Stomach (tissue), 4 donors: ENCODE measurements at regions not wholly inside any gene's neighbourhood (a gene's known extent, or its start where the extent isn't known, plus 50 kb on each side); places are given as distances from the start of the nearest gene placed in this dataset.

ENCODE experiments used
- EP300 ChIP-seq: sonication (generic); formaldehyde crosslinking; IDR thresholded peaks from one replicate; pipeline ENCODE4 v1.6.1; 2017; ENCODE audit warnings: antibody characterized with exemption
- POLR2A ChIP-seq, 4 donors: fragments of 450-650 bp; IDR thresholded peaks; one replicate each; pipeline ENCODE4 v1.6.1; 2016; ENCODE audit warnings: antibody characterized with exemption in 4 of 4, control low read depth in 2 of 4, mild to moderate bottlenecking in 1 of 4, moderate library complexity in 1 of 4
- TF ChIP-seq, protein P1 (sequence below), 7 experiments: fragments of 450-650 bp in 4 of 7; fragments of 200-600 bp in 3 of 7; sonication (generic) in 3 of 7; IDR thresholded peaks; one replicate each; pipeline ENCODE4 v1.5.1; 2016 to 2019; ENCODE audit warnings: antibody characterized with exemption in 7 of 7, control low read depth in 2 of 7, mild to moderate bottlenecking in 1 of 7

DNA sequence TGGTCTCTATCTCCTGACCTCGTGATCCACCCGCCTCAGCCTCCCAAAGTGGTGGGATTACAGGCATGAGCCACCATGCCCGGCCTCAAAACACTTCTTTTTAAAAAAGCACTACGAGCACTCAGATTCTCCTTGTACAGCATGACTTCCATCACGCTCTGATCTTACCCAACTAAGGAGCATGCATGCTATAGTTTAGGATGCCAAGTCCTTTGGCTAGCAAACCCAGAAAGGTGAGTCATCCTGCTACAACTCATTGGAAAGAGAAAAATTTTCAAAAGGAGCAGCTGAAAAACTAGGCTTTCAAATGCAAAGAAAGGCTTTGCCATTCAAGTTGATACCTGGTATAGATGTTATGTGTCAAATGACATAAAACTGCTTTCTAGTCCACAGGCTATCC lies 70.3 kb upstream of the PRICKLE2 start:
- TF ChIP-seq EP300 (no peak), POLR2A (IDR thresholded peaks at IDR 0.05) (no peak)
- TF ChIP-seq, protein P1, sequence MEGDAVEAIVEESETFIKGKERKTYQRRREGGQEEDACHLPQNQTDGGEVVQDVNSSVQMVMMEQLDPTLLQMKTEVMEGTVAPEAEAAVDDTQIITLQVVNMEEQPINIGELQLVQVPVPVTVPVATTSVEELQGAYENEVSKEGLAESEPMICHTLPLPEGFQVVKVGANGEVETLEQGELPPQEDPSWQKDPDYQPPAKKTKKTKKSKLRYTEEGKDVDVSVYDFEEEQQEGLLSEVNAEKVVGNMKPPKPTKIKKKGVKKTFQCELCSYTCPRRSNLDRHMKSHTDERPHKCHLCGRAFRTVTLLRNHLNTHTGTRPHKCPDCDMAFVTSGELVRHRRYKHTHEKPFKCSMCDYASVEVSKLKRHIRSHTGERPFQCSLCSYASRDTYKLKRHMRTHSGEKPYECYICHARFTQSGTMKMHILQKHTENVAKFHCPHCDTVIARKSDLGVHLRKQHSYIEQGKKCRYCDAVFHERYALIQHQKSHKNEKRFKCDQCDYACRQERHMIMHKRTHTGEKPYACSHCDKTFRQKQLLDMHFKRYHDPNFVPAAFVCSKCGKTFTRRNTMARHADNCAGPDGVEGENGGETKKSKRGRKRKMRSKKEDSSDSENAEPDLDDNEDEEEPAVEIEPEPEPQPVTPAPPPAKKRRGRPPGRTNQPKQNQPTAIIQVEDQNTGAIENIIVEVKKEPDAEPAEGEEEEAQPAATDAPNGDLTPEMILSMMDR (IDR thresholded peaks at IDR 0.05), result no peak
